DND-41 (cell line): ENCODE measurements at regions not wholly inside any gene's neighbourhood (a gene's known extent, or its start where the extent isn't known, plus 50 kb on each side); places are given as distances from the start of the nearest gene placed in this dataset.

ENCODE experiments used
- CTCF ChIP-seq: IDR thresholded peaks from 2 replicates; pipeline ENCODE4 v1.5.1; 2012; ENCODE audit warnings: borderline replicate concordance, low read length, moderate library complexity, mild to moderate bottlenecking; ENCODE audit not compliant: poor library complexity, severe bottlenecking; ENCODE audit errors: extremely low read depth
- EZH2 ChIP-seq: IDR thresholded peaks from 3 replicates; pipeline ENCODE4 v1.6.1; 2012; ENCODE audit warnings: borderline replicate concordance, low read depth, mild to moderate bottlenecking, moderate library complexity, low read length, inconsistent platforms; ENCODE audit not compliant: severe bottlenecking

GRCh38 chr18:66874812-66875474, 271.1 kb upstream of the CDH19 start:
- TF ChIP-seq CTCF (no peak), EZH2 (no peak)
